HG02981 (cell line): ENCODE measurements at regions not wholly inside any gene's neighbourhood (a gene's known extent, or its start where the extent isn't known, plus 50 kb on each side); places are given as distances from the start of the nearest gene placed in this dataset.

ENCODE experiments used
- ATAC-seq: cut with Tn5 transposase; IDR thresholded peaks from one replicate; pipeline ENCODE4 v1.9.1; 2021; ENCODE audit warnings: mild to moderate bottlenecking, moderate library complexity; ENCODE audit not compliant: unreplicated experiment

DNA sequence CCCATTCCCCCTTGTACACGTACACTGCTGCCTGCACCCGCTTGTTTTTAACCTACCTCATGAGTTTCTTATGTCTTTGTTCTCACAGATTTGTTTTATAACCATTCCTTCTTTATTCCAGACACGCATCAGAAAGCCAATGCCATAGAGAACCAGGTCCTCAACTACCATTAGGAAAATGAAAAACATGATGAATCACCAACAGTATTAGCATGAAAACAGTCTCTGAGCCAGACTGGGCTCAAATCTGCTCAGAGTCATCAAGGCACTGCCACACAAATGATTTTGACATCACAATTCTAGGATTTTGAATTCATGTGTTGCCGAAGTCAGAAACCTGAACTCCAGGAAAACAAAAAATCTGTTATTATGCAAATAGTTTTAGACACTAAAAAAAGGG, 394.1 kb upstream of the GRIA1 start:
- ATAC-seq, result no peak

DNA sequence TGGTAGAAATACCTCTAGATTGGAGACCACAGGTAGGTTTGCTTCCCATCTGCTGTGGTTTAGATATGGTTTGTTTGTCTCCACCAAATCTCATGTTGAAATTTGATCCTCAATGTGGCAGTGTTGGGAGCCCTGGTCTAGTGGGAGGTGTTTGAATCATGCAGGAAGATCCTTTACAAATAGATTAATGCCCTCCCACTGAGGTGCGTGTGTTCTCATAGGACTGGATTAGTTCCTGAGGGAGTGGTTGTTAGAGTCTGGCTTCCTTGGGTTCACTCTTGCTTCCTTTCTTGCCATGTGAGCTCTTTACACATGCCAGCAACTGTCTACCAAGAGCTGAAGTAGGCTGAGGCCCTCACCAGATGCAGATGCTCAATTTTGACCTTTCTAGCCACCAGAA, 391.1 kb upstream of the GRIA1 start:
- no peak for ATAC-seq

DNA sequence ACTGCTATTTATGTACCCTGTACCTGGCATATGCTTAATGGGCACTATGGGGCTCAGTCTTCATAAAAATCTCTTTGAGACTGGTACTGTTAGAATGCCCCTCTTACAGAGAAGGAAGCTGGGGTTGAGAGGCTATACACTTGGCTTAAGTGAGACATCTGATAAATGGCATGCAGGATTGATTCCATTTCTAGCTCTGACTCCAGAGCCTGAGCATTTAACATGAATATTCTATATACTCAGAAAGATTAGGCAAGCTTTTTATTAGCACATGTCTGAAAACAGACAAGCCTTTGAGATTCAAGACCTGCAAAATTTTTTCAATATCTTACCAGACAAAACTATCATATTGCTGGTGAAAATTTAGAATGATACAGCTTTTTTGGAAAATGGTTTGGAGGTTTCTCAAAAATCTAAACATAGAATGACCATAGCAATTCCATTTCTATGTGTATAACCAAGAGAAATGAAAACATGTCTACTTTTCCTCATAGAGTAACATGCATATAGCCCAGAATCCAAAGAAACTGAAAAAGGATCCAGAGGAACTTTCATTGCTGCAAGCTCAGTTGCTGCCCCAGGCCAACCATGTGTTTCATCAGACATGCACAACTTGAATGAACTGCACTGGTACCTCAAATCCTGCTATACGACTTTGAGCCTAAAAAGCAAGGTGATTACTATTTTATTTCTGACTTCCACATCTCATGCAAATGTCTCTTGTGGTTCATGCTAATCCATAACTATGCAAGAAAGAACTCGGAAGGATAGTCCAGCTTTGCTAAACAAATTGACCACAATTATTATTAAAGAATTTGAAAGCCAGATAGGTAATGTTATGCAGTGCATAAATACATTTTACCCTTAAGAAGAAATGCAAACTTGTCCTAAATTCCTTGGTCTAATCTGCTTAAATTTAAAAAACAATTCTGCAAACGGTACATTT, 389.0 kb upstream of the GRIA1 start:
- no peak for ATAC-seq

DNA sequence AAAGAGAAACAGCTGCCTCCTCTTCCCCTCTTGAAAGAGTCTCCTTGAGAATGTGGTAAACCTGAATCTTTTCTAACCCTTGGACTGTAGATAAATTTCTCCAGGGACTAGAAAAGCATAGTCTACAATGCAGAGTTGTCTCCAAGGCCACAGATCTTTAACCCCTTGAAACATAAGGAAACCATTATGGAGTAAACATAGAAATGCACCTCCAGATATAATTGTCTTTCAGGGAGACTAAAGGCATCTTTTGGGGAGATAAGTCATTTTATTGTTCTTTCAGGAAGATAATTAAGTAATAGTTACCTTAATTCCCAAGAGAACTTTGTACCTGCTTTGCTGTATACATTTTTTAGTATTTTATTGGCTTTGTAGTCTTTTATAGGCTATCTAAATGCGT, 373.6 kb upstream of the GRIA1 start:
- no peak for ATAC-seq

DNA sequence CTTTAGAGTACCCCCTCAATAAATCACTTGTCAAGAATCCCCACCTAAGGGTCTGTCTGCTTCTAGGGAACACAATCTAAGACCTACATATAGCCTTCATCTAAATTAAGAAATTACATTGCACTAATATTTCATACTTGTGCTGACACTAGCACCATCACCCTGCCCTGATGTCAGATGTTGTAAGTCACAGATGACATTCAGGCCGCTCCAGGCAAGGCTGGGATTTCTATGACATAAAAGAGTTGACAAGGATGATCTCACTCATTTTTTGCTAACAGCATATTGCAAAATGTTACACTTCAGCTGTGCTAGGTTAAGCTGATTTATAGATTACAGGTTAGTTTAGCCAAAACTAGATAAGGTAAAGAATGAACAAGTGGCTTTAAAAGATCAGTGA, 372.5 kb upstream of the GRIA1 start:
- ATAC-seq, result no peak

DNA sequence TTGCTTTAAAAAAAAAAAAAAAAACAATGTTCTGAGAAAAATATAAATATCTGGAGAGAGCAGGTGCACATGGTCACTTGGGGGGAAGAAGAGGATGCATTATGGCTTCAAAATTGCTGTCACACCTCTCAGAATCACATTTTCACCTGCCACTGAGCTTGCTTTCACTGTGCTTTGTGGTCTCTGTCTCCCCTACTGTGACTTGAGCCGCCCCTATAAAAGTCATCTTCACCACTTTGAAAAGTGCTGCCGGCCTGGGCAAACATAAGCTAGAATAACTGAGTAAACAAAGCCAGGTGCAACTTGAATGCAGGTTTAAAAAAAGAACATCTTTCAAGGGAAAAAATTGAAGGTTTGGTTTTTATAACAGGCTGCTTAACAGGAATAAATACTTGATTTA, 368.1 kb upstream of the GRIA1 start:
- ATAC-seq, result no peak

DNA sequence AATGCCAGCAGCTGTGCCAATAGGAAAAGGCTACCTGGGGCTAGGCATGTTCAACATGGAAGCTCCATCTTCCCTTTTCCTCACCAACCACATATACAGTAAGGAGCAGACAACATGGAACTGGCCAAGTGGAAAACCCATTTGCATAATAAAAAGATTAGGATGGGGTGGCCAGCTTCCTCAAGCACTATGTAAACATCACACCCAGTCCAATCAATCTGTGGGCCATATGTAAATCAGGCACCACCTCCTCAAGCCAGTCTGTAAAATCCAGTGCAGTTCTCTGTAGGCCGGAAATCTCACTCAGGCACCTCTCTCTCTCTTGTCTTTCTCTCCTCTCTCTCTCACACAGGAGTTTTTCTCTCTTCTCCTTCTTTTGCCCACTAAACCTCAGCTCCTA, 360.2 kb upstream of the GRIA1 start:
- ATAC-seq, result no peak

DNA sequence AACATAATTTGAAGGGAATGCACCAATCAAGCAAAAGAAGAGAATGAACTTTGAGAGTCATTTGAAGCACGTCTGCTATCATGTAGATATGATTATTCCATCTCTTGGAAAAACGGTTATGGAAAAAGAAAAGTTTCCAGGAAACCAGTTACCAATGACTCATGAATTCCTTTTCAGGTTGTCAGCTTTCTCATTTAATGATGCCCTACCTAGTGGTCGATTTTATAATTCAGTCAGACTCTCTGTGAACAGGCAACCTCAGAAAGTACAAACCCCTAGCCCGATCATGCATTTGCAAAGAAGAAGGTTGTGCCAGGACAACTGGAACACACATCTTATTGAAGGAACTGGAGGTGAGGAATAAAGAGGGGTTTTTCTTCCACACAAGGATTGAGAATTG, 355.1 kb upstream of the GRIA1 start:
- no peak for ATAC-seq

DNA sequence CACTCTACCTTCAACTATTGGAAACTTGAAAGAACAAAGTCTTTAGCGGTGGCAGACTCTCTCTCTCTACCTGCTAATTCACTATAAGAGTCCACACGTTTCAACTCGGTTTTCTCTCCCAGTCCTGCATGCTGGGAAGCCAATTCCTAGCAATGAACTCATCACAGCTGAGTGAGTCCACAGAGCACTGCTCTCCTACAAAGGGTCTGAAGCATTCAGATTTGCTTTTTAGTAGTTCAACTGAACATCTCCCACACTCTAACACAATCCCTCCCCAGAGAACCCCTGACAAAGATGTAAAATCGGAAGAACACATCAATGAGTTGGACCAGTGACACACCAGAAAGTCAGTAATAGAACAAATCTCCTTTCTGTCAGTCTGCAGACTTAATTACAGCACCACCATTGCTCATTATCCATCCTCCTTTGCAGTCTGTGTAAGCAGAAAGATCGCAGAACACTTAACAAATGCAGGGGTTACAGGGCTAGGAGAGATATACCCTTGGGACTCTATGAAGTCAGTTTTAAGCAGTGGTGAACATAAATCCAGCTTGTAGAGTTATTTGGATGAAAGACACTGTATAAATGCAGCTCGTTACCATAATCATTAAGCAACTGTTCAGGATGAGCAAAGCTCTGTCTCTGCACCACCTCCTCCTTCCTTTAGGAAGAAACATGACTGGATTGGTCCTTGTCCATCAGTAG, 353.4 kb upstream of the GRIA1 start:
- no peak for ATAC-seq

DNA sequence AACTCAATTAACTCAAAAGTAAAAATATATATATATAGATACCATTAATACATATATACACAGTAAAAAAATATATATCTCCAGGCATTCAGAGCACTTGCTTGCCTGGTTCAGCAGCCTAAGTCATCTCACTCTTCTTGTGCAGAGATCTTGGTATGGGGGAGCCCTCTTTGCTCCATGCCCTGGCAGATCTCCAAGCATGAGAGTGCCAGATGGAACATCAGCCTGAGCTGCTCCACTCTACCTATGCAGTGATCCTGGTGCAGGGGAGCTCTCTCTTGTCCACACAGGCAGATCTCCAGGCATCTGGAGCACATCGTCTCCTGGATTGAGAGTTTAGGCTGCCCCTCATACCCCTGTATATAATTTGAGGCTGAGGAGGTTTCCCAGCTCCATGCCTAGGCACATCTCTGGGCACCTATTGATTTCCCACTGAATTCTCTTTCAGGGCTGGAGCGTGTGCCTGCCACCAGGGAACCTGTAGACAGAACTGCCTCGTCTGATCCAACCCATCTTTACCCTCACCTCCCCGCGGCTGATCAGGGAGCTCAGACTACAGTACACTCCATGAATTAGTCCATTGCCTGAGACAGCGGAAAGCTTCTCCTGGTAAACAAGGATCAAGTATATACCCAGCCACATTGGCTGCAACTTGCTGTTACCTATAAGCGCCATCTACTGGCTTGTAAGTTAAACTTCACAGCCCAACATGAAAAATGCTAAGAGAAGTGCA, 342.4 kb upstream of the GRIA1 start:
- ATAC-seq, result peak; percentile 84

DNA sequence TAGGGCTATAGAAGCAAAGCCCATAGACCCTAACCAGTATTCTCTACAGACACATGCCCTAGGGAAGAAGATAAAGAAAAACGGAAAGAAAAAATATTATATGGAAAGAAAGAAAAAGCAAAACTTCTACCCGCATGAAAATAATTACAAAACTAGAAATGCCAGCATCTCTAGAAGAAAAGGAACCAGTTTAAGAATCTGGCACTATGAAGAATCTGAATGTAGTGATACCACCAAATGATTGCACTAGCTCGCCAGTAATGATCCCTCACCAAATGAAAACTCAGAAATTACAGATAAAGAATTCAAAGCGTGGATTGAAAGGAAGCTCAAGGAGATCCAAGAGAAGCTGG, 341.9 kb upstream of the GRIA1 start:
- no peak for ATAC-seq

DNA sequence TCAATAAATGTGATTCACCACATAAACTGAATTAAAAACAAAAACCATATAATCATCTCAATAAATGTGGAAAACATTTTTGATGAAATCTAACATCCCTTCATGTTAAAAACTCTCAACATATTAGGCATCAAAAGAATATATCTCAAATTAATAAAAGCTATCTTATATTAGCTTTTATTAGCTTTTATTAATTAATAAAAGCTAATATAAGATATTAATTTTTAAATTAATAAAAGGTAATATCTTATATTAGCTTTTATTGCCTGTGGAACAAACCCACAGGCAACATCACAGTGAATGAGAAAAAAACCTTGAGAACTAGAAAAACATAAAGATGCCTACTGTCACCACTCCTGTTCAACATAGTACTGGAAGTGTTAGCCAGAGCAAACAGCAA, 338.9 kb upstream of the GRIA1 start:
- ATAC-seq, result no peak

DNA sequence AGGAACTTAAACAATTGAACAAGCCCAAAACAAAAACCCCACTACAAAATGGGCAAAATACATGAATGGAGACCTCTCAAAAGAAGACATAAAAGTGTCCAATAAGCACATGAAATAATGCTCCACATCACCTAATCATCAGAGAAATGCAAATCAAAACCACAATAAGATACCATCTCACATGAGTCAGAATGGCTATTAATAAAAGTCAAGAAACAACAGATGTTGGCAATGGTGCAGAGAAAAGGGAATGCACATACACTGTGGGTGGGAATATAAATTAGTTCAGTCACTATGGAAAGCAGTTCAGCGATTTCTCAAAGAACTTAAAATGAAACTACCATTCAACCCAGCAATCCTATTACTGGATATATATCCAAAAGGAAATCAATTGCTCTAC, 337.4 kb upstream of the GRIA1 start:
- no peak for ATAC-seq

DNA sequence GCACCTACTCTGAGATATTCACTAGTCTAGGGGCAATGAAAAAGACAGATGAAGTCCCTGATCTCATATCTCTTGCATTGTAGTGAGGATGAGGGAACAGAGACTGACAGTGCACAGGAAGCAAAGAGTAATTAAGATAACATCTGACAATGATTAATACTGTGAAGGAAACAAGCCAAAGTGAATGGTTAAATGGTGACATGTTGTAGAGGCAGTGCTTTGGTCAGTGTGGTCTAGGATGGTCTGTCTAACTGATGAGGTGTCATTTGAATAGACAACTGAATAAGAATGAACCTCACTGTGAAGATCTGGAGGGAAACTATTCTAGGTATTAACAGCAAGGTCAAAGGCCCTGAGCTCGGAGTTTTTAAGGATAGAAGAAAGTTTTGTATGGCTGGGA, 333.3 kb upstream of the GRIA1 start:
- peak; percentile 74 for ATAC-seq

DNA sequence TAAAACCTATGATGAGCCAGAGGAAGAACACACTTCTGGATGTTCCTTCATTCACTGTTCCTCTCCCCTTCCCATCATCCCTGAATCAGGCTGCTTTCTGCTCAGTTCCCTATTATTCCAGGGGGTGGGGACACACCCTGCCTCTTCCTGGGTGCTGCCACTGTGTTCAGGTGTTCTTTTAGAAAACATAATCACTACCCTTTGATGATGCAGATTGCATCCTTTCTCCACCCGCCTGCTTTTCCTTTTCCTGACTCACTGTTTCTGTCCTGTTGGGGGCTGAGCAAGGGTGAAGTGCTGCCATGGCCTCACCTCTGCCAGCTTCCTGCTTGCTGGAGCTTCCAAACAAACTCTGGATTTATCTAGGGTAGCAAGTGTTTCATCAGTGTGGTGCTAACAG, 331.9 kb upstream of the GRIA1 start:
- ATAC-seq, result no peak

DNA sequence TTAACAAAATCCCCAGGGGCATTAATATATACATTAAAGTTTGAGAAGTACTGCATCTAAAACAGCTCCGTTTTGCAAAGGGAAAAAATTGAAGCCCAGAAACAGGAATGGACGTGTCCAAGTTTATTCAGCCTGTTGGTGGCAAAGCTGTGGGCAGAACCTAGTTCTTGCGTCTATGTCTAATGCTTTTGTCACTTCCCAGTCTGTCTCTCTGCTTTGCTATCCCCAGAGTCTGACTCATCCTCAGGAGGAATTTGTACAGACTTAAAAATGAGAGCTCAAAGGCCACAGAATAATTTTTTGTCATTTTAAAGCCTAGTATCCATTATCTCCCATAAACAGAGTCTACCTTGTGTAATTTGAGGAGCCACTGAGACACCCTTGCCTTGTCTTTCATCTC, 330.9 kb upstream of the GRIA1 start:
- ATAC-seq, result no peak

DNA sequence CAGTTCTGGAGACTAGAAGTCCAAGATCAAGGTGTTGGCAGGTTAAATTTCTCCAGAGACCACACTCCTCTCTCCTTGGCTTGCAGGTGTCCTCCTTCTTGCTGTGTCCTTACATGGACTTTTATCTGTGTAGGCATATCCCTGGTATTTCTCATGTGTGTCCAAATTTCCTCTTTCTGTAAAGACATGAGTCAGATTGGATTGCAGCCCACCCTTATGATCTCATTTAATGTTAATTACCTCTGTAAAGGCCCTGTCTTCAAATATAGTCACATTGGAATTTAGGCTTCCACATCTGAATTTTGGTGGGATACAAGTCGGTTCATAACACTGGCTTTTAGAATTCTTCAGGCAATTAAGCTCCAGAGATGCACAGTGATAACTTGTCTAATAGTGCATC, 322.2 kb upstream of the GRIA1 start:
- no peak for ATAC-seq

DNA sequence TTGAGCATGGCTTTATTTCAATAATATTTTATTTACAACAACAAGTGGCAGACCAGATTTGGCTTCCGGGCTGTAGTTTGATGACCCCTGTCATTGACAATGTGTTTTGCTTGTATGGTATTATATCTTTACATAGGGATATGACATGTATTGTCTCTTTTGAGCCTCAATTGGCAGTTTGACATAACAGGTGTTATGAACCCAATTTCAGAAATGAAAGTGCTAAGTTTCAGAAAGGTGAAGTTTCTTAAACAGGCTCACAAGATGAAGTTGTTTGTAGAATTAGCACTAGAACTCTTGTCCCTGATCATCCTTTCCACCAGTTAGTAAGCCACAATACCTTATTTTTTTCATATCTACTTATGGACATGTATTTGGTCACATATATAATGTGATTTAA, 303.0 kb upstream of the GRIA1 start:
- no peak for ATAC-seq

DNA sequence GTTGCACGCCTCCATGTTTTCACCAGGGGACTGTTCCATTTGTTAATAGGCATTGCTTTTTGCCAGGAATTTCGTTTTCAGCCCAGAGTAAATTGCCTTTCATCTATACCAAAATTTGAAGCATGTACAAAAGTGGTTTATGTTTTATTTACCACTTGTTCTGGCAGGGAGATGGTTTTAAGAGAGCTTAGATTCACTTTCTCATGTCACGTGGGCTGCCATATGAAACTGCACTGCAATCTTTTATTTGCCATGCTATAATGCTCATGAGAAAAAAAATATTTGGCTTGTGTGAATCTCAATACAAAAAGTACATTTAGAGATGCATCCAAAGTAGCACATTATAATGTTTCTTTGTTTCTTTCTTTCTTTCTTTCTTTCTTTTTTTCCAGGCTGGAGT, 284.1 kb upstream of the GRIA1 start:
- ATAC-seq, result no peak

DNA sequence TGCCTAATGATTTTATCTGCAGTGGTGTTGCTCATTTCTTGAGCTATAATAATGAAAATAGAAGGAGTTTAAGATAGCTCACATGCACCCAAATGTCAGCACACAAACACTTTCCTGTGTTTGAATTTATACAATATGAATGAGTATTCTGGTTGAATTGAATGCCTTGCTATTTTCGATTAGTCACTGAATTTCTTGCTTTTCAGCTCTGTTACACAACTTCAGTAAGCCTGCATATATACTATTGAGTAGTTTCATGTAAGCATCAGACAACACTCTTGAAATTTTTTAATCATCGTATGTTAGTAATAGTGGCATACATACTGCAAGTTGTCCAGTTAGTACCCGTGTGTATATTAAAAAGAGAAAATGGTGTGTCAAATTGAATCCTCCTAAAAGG, 281.5 kb upstream of the GRIA1 start:
- ATAC-seq, result no peak

DNA sequence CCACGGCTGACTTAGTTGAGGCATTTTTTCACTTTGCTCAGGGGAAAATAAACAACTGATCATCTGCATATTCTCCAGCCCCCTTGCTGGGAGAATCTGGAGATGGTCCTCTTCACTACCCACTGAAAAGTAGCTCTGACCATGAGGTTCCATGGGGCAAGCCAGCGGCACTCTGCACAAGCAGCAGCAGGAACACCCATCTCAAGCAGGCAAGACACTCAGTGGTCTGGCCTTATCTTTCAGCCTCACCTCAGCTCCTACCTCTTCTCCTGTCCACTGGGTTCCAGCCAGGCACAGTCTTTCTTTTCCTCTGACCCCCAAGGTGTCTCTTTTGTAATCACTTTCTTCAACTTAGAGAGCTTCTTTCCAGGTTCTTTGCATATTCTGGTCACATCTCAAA, 280.8 kb upstream of the GRIA1 start:
- no peak for ATAC-seq

DNA sequence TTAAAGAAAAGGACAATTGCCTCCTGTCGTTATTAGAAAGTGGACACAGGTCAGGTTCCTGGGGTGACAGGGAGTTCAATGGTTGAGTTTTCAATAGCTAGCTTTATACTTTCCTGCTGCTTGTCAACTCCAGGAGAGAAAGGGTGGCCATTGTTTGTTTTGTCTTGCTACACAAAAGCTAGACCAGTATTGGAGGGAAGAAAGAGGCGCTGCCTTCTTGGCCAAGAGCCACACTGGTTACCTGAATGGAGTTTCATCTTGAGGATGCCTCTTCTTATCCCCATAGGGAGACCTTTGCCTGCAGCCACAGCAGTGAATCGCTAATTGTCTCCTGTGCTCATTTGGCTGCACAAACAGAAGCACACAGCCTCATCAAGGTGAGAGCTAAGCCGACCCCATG, 279.4 kb upstream of the GRIA1 start:
- no peak for ATAC-seq
